Peyer's patch (tissue), 4 donors: ENCODE measurements at regions not wholly inside any gene's neighbourhood (a gene's known extent, or its start where the extent isn't known, plus 50 kb on each side); places are given as distances from the start of the nearest gene placed in this dataset.

Experiments
- POLR2A ChIP-seq, 2 donors: fragments of 450-650 bp; IDR thresholded peaks; one replicate each; pipeline ENCODE4 v1.5.1; 2017; ENCODE audit warnings: antibody characterized with exemption in 2 of 2, mild to moderate bottlenecking in 2 of 2, moderate library complexity in 2 of 2
- TF ChIP-seq, protein P1 (sequence below), 6 experiments: fragments of 450-650 bp in 4 of 6; fragments of 200-600 bp in 2 of 6; sonication (generic) in 1 of 6; IDR thresholded peaks; one replicate each; pipeline ENCODE4 v1.5.1; 2017 to 2019; ENCODE audit warnings: antibody characterized with exemption in 6 of 6, mild to moderate bottlenecking in 3 of 6, moderate library complexity in 1 of 6

DNA sequence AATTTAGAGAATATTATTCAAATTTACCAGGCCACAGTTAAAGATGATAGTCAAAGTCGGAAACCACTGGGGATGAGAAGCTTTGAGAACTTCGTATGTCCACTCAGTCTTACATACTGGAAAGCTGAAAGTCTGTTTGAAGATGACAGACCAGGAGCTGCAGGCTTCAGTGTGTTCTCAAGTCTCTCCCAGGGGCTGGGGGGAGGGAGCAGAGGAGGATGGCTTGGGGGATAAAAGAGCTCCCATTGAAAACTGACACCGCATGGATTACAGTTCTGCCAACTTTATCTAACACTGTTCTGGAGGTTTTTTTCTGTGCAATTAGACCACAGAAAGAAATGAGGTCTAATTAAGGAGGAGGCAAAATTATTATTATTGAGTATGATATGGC, 170.5 kb upstream of the ALKAL2 start:
- TF ChIP-seq POLR2A (IDR thresholded peaks at IDR 0.05) = no peak
- TF ChIP-seq, protein P1, sequence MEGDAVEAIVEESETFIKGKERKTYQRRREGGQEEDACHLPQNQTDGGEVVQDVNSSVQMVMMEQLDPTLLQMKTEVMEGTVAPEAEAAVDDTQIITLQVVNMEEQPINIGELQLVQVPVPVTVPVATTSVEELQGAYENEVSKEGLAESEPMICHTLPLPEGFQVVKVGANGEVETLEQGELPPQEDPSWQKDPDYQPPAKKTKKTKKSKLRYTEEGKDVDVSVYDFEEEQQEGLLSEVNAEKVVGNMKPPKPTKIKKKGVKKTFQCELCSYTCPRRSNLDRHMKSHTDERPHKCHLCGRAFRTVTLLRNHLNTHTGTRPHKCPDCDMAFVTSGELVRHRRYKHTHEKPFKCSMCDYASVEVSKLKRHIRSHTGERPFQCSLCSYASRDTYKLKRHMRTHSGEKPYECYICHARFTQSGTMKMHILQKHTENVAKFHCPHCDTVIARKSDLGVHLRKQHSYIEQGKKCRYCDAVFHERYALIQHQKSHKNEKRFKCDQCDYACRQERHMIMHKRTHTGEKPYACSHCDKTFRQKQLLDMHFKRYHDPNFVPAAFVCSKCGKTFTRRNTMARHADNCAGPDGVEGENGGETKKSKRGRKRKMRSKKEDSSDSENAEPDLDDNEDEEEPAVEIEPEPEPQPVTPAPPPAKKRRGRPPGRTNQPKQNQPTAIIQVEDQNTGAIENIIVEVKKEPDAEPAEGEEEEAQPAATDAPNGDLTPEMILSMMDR (IDR thresholded peaks at IDR 0.05) = no peak
